ENCODE measurements at regions not wholly inside any gene's neighbourhood (a gene's known extent, or its start where the extent isn't known, plus 50 kb on each side); places are given as distances from the start of the nearest gene placed in this dataset.

DNA sequence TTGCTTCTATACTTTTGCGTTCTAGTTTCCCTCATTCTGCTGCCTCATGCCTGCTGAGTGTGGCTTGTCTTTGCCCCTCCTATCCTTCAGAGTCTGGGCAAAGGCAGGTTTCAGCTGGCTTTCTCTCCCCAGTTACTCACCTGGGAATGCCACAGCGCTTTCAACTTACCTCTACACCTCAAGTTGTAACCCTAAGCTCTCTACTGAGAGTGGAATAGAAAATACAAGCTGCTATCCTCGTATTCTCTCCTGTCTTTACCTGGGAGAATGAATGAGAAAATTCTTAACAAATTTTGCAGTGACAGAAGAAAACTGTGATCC, 316.3 kb upstream of the KLF12 start:
- DNase-seq, result no peak

DNA sequence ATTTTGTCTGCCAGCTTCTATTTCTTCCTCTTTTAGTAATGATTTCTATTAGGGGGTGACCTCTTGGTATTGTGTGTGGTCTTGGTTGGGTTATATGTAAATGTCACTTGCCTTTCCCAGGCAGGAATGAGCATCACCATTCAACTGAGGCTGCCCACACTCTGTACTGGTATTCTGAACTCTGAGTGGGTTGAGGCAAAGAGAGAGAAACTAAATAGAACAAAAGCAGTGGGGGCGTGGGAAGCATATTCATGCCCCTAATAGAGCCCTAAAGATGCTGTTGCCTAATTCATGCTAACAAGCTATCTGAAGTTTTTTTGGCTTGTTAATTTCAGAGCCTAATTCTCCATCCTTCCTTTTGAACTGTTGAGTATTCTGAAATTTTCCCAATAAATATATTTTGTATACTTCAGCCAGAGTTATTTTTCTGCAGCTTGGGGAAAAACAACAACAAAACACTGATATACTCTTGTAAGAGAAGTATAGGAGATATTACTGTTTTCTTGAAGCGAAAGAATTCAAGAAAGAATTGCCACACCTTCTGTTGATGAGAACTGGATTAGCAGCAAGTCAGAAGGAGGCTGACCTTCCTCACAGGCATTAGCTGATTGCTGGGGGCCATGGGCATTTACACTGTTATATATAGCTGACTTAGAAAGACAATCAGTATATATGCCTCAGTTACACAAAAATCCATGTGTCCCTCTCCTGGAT, 315.8 kb upstream of the KLF12 start:
- no peak for DNase-seq

DNA sequence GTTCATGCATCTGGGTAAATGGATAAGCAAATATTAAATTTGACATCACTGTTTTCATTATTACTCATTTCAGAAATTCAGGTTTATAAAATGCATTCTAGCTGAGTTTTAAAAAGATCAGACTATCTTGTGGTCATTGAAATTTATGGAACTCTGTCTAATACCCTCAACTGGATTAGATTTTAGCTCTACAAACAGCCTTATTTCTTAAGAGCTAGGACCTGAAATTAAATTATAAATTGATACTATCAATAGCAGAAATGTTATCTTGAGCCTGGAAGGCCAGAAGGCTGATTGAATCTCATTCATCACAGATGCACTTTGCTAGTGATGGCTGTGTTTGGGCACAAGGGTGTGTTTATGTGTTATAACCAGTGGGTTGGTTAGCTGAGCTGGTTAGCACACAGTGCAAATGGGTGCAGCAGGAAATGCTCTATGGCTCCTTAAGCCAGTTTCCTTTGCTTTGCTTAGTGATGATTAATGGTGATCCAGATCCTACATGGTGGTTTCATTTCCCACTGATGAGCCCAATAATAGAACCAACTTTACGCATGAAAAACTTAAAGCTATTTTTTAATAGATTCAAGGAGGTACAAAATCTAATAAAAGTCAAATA, 310.8 kb upstream of the KLF12 start:
- no peak for DNase-seq

DNA sequence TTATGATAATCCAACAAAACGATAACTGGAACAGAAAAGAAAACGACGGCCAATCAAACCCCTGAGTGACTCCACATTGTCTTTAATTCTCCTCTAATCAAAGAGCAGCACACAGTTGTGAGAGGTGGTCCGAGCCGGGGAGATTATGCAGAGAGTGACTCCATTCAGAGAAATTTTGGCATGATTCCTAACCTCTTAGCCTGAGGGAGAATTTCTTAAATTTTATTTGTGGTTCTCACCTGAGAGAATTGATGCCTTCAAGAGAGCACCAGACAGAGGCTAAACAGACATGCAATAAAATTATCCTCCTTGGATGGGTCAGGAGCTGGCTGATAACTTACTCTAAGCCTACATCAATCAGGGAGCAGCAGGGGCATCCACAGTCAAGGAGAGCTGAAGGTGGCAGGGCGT, 310.0 kb upstream of the KLF12 start:
- DNase-seq, result no peak

DNA sequence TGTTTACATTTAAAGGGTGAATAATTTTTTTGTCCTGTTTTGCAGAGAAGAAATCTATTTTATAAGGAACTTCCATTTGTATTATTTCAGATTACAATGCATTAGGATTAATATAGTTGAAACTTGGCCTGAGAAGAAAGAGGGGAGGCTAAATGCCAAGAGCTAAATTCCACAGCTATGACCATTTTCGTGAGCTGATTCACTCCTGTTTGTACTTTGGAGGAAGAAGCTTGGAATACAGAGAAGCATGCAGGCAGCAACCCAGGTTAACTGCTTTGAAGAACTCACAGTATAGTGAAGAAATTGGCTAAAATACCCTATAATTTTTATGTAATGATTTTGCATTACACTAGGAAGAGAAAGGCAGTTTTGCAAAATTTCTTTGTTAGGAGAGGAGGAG, 309.4 kb upstream of the KLF12 start:
- DNase-seq, result no peak

DNA sequence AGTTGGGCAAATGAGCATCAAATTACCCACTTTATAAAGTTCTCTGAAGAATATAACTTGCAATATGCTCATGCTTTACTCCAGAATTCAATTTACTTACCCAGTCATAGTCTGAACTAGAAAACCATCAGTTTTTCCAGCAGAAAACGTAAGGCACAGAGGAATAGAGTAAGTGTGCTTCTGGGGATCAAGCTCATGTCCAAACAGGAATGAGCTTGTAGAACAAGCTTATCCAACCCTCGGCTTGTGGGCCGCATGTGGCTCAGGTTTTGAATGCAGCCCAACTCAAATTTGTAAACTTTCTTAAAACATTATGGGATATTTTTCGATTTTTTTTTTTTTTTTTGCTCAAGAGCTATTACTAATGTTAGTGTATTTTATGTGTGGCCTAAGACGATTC, 308.5 kb upstream of the KLF12 start:
- no peak for DNase-seq

DNA sequence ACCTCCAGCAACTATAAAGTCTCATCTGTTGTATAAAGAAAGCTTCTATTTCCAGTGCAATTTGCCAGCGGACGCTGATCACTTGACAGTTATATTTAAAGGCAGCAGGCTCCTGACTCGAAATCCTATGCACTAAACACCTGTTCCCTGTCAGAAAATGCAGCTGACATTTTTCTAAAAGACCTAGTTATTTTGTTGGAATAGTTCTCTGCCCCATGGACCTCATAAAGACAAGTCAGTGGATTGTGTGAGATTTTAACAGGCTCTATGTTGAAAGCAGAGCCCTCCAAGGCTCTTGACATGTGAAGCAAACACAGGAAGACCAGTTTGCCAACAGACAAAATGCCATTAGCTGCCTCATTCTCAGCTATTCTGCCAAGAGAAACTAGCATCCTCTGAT, 304.7 kb upstream of the KLF12 start:
- no peak for DNase-seq

DNA sequence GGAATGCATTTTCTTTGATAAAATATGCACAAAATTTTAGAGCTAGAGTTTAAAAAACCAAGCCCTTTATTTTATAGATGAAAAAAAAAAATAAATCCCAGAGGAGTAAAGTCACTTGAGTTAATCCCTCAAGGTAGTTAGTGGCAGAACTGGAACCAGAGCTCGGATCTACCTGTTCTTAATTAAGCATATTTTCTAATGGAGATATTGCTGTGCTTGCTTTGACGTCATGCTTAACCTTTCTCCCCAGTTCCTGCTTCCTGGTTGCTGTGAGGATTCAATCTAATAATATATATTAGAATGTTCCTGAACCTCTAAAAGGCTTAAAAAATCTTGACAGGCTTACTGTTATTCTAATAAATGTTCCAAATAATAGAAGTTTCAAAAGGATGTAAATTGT, 300.6 kb upstream of the KLF12 start:
- no peak for DNase-seq

DNA sequence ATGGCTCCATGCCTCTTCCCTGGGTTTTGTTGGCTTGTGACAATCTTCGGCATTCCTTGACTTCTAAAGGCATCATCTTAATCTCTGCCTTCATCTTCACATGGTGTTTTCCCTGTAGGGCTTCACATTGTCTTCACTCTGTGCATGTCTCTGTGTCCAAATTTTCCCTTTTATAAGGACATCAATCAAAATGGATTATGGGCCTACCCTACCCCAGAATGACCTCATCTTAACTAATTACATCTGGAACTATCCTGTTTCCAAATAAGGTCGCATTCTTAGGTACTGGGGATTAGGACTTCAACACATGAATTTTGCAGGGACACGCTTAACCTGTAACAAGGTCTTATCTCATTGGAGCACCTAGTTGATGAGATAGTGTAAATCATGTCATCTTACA, 290.3 kb upstream of the KLF12 start:
- no peak for DNase-seq

DNA sequence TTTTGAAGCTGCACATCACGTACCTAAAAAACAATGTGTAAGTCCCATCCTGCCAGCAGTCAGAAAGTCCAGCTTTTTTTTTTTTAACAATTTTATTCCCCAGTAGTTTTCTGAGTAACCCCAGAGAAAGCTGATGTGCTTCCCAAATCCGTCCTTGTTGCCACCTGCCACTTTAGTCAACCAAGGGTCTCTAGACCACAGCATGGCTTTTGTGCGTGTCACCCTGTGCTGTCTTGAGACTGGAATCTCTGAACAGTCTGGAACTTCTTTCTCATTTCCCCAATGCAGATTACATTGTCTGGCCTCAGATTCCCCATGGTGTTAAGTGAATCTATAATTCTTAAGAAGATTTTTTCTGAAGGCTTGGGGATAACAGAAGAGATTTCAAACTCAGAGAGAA, 289.2 kb upstream of the KLF12 start:
- DNase-seq, result no peak

DNA sequence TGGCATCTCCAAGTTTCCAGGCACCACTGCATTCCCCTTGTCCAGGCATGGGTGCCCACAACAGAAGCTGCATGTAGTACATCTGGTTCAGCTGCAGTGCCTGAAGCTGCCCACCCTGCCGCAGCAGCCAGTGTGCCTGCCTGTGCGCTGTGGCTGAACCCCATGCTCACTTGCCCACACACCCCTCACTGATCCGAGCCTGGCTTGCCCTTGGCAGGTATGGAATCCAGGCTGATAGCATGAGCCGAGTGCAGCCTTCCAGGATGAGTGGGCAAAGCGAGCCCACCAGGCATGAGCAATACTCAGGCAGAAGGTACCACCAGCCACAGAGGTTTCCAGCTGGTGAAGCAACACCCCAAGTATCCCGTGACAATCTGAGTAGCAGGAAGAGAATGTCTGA, 280.3 kb upstream of the KLF12 start:
- DNase-seq, result no peak

DNA sequence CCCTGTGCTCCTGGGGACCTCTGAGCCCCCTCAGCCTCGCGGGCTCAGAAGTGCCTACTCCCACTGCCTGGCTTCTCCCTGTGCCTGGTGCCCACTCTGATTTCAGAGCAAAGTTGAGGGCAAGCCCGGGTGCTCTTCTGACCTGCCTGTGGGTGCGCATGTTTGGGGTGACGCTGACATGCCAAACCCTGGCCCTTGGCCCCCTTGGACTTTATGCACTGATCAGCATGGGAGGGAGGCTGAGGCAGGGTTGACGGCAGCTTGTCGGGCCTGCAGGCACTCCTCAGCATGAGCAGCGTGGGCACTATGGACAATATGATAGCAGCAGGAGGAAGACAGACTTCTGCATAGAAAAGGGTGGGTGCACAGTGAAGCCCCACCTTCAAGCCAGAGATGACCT, 279.3 kb upstream of the KLF12 start:
- DNase-seq, result no peak

DNA sequence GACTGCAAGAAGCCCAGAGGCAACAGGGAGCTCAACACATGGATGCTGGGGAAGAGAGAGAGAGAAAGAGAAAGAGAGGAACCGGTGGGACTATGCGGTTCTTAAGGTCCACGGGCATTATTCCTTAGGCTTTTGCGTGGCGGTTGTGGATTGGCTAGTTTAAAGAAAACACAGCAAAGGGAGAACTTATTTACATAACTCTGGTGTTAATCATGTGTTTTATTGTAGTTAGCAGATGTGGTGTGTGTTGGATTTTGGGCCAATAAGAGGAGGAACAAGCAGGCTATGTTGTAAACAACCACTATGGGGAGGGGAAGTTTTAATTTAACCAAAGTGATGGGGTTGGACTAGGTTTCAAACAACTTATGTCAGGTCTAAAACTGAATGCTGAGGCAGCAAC, 275.3 kb upstream of the KLF12 start:
- DNase-seq, result no peak

DNA sequence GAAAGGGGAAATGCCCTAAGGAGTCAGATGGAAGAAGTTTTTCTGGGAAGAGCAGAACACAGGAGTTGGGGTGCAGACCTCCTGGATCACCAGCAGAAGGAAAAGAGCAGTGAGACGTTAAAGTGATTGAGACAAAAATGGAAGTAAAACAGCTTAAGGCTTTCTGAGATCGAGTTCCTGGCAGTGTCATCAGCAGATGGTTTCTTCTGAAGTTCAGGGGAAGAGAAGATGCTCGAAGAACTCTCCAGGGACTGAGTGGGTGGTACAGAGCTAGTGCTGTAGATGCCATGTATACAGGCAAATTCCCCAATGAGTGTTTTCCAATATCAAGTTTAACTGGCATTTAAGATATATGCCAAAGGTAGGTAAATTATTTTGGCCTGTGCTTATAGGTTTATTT, 272.2 kb upstream of the KLF12 start:
- DNase-seq, result no peak

DNA sequence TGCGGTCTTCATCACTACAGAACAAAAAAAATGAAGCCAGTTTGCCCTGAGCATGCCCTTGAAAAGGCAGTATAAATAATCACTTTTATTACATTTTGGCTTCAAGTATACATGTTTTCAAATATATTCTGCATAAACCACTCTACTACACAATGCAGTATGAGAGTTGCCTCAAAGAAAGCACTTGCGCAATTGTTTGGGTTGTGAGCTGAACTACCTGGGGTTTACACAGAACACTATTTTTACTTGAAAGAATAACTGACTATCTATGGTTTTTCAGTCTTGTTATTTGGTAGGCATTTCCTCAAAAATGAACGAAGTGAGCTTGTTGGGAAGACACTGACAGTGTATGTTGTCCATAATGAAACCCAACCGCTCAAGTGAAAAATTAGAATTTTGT, 264.4 kb upstream of the KLF12 start:
- DNase-seq, result no peak

DNA sequence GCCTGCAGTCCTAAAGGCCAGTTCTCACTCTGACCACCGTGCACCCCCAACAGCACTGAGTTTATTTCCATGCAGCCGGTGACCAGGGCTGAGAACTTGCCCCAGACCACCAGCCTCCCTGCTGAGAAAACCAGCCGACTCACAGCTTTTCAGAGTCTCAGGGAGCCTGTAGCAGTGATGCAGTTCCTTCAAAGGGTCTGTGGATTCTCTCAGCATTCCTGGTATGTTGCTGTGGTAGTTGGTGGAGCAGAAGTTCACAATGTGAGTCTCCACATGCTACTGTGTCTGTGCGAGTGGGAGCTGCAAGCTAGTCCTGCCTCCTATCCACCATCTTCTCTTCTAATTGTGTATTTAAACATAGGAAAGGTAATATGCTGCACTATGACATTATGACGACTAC, 254.9 kb upstream of the KLF12 start:
- no peak for DNase-seq

DNA sequence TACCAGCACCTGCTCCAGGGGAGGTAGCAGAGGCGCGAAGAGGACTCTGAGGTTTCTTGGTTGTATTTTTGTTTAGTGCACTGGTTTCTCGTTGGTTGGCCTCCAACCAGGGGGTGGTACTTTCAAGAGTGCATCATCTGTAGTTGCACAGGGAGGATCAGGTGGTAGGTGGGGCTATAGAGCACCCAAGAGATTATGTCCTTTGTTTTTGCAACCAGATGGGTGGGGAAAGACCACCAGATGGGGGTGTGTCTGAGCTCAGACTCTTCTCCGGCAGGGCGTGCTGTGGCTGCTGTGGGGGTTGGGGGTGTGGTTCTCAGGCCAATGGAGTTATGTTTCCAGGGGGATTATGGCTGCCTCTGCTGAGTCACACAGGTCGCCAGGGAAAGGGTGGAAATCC, 254.4 kb upstream of the KLF12 start:
- no peak for DNase-seq

DNA sequence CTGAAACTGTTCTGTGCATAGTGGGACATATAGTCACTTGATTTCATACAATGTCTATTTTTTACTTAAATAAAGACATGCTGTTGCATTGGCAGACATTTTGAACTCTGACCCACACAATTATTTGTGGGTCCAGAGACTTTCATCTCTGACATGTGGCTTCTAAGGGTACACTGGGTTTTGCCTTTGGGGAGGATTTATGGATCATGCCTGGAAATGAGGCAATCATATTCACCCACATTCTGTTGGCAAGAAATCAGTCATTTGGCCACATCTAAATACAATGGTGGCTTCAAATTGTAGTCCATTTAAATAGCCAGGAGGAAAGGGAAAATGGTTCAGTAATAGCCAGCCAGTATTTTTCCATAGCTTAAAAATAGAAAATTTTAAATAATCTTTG, 238.3 kb upstream of the KLF12 start:
- DNase-seq, result no peak

DNA sequence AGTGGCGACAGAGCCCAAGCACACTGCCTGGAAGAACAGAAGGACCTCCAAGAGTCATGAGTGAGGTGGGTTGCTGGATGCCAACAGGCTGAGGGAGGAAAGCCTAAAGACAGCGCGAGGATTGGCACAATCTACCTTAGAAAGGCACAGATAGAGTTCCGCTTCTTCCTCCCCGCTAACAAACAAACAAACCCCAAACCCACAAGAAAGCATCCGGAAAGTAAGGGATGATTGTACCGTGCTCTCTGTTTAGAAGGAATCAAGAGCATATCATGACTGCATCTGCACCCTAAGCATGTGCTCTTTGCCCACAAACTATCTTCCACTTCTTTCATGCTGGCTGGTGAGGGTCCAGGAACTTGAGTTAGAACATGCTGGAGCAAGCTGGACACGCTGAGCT, 233.0 kb upstream of the KLF12 start:
- DNase-seq, result no peak

DNA sequence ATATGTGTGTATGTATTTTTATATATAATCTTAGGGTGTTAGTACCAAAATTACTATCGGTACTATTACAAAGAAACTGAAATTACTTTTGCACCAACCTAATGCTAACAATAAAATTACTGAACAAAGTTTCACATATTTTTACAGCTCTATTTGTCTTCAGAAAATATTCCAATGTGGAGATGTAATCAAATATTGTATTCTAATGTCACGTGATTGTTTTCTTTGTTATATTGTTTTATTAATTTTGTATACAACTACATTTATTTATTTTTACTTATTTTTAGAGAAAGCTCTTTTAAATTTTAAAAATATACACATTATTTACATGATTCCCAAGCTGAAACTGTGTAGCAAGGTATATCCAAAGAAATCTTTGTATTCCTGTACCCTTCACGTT, 227.1 kb upstream of the KLF12 start:
- DNase-seq, result no peak

DNA sequence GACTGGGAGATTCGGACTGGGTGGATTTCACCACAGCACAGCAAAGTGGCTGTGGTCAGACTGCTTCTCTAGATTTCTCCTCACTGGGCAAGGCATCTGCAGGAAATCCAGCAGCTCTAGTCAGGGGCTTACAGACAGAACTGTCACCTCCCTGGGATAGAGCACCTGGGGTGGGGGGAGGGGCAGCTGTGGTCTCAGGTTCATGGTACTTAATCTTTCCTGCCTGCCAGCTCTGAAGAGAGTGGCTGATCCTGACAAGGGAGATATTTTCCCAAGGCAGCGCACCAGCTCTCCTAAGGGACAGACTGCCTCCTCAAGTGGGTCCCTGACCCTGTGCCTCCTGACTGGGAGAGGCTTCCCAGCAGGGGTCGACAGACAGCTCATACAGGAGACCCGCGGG, 212.8 kb upstream of the KLF12 start:
- no peak for DNase-seq

DNA sequence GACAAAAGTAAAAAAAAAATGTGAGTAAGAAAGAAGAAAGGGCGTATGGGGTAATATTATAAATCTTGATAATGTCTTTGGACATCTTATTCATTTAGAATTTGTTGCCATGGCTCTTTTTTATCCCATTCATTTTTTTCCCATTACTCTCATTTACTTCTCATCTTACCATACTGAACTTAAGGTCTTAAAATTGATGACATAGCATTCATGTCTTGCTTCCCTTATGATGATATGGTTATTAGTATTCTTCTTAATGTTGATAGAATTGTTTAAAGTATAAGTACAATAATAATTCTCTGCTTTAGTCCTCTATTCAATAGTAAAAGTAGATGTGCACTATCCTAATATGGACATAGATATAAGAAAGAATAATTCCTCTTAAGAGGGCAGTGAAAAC, 204.1 kb upstream of the KLF12 start:
- no peak for DNase-seq

DNA sequence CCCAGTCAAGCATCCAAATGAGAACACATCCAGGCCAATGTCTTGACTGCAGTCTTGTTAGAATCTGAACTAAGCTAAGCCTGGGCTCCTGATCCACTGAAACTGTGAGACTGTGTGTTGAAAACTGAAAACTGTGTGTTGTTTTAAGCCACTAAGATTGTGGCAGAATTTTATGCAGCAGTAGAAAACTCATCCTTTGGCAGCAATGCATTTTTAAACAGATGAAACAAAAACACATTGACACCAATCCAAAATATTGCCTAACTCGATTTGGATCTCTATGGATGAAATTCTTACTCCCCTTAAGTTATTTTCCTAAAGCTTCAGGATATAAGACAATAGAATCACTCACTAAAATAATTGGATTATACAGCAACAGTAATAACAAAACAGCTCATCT, 202.3 kb upstream of the KLF12 start:
- DNase-seq, result no peak

DNA sequence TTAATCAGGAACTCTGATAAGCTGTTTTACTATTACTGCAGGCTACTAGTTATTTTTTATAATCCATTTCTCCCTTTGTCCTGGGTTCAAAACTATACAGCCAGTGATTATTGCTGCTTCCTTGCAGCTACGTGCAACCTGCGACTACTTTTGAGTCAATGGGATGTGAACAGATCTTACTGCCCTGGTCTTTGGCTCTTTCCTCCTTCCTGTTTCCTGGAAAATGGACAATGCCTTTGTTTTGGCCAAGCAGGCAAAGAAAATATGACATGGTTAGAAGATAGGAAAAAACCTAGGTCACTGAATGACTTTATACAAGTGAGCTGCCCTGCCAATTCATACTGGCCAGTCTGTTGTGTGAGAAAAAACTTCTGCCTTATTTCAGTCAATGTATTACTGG, 201.2 kb upstream of the KLF12 start:
- DNase-seq, result no peak

DNA sequence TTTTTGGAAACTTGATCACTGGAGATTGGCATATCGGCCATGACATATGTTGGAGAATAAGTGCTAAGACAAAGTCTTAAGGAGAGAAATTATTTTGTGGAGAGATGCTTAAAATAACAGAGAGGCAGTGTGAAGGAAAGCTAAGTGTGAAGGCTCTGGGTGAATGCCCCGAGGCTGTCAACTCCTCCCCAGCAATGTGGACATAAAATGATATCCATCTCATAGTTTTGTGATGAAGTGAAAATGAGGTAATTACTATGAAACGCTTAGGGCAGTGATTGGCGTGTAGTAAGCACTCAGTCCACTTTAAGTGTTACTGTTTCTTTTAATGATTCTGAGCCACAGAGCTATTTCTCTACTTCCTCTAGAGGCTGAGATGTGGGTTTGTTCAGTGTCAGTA, 195.8 kb upstream of the KLF12 start:
- no peak for DNase-seq

DNA sequence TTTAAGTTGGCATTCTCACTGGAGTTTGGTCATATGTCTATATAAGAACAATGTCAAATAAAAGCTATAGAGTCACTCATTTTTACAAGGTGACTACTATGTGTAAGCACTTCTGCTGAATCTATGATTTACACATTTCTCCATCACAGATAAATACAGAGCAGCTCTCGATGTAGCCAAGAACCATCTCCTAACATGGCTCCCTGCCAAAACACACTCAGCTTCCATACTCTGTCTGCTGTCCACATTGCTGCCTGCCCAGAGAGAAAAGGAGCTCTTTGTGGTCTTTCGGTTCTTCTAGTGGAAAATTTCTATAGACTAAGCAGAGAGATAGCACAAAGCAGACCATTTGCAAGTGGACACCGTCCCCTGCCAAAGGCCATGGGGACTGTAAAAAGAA, 190.9 kb upstream of the KLF12 start:
- DNase-seq, result no peak
